CD14-positive monocyte (primary cell): ENCODE measurements at regions not wholly inside any gene's neighbourhood (a gene's known extent, or its start where the extent isn't known, plus 50 kb on each side); places are given as distances from the start of the nearest gene placed in this dataset.

Source experiments
- DNase-seq, 3 donors: peaks; one replicate each; pipeline ENCODE4 v3.0.0-alpha.2; 2011 to 2022
- H2AFZ ChIP-seq: 2 replicates; pipeline ENCODE4 v1.6.0; 2012; ENCODE audit warnings: mild to moderate bottlenecking, low read depth, low read length, inconsistent platforms; ENCODE audit not compliant: insufficient read depth, poor library complexity, severe bottlenecking
- H3K27ac ChIP-seq, 2 donors: 1 replicate in 1 of 2; 2 replicates in 1 of 2; pipeline ENCODE4 v1.5.1; 2012 to 2013; ENCODE audit warnings: low read length in 2 of 2, control low read depth in 1 of 2, inconsistent platforms in 1 of 2, low read depth in 1 of 2, mild to moderate bottlenecking in 1 of 2
- H3K27me3 ChIP-seq, 2 donors: one replicate each; pipeline versions ENCODE4 v1.6.0 to v1.6.1; 2011 to 2013; ENCODE audit warnings: low read length in 2 of 2; ENCODE audit not compliant: control insufficient read depth in 2 of 2, insufficient read depth in 2 of 2
- H3K36me3 ChIP-seq, 2 donors: replicated peaks in 1 of 2; 1 replicate in 1 of 2; 2 replicates in 1 of 2; pipeline versions ENCODE4 v1.5.1 to v1.6.1; 2012 to 2013; ENCODE audit warnings: low read length in 2 of 2, control low read depth in 1 of 2, inconsistent platforms in 1 of 2, mild to moderate bottlenecking in 1 of 2; ENCODE audit not compliant: insufficient read depth in 2 of 2, control insufficient read depth in 1 of 2
- H3K4me1 ChIP-seq, 2 donors: 1 replicate in 1 of 2; 2 replicates in 1 of 2; pipeline versions ENCODE4 v1.5.1 to v1.6.1; 2012 to 2013; ENCODE audit warnings: low read length in 2 of 2, control low read depth in 1 of 2, inconsistent platforms in 1 of 2, mild to moderate bottlenecking in 1 of 2, moderate library complexity in 1 of 2; ENCODE audit not compliant: insufficient read depth in 2 of 2, control insufficient read depth in 1 of 2
- H3K4me2 ChIP-seq: replicated peaks from 2 replicates; pipeline ENCODE3; 2012; ENCODE audit warnings: low read length, moderate library complexity, mild to moderate bottlenecking; ENCODE audit not compliant: poor library complexity, severe bottlenecking; ENCODE audit errors: extremely low read depth
- H3K4me3 ChIP-seq, 3 experiments: fragments of 200-600 bp in 1 of 3; sonication (generic) in 1 of 3; replicated peaks in 1 of 3; 1 replicate in 2 of 3; 2 replicates in 1 of 3; pipeline ENCODE4 v1.5.1; 2011 to 2013; ENCODE audit warnings: low read length in 3 of 3, mild to moderate bottlenecking in 3 of 3, control low read depth in 2 of 3, low read depth in 2 of 3, inconsistent platforms in 1 of 3, moderate library complexity in 1 of 3
- H3K79me2 ChIP-seq: 2 replicates; pipeline ENCODE4 v1.6.0; 2012; ENCODE audit warnings: mild to moderate bottlenecking, control low read depth, inconsistent platforms, low read length, moderate library complexity; ENCODE audit not compliant: insufficient read depth
- H3K9ac ChIP-seq: 2 replicates; pipeline ENCODE4 v1.6.0; 2017; ENCODE audit warnings: low read length, mild to moderate bottlenecking; ENCODE audit not compliant: insufficient read depth, poor library complexity, severe bottlenecking
- H3K9me3 ChIP-seq, 2 donors: replicated peaks in 1 of 2; 1 replicate in 1 of 2; 2 replicates in 1 of 2; pipeline versions ENCODE4 v1.5.1 to v1.6.1; 2012 to 2013; ENCODE audit warnings: low read length in 2 of 2, control low read depth in 1 of 2; ENCODE audit not compliant: control insufficient read depth in 1 of 2, insufficient read depth in 1 of 2
- H4K20me1 ChIP-seq: 2 replicates; pipeline ENCODE4 v1.6.0; 2012; ENCODE audit warnings: mild to moderate bottlenecking, low read length, control low read depth, moderate library complexity; ENCODE audit not compliant: insufficient read depth
- H3K27ac Mint-ChIP-seq, 7 donors: one replicate each; pipeline ENCODE4 v1.8.0; 2020; ENCODE audit warnings: mild to moderate bottlenecking in 7 of 7, mixed read lengths in 7 of 7, moderate library complexity in 6 of 7, inconsistent platforms in 2 of 7
- H3K27me3 Mint-ChIP-seq, 3 donors: one replicate each; pipeline ENCODE4 v1.8.0; 2021 to 2022; ENCODE audit warnings: low read depth in 3 of 3, mild to moderate bottlenecking in 3 of 3, mixed read lengths in 3 of 3, moderate library complexity in 3 of 3, inconsistent platforms in 1 of 3
- H3K36me3 Mint-ChIP-seq, 2 donors: one replicate each; pipeline ENCODE4 v1.8.0; 2020; ENCODE audit warnings: mixed read lengths in 2 of 2, inconsistent platforms in 1 of 2, mild to moderate bottlenecking in 1 of 2
- H3K4me1 Mint-ChIP-seq: one replicate; pipeline ENCODE4 v1.8.0; 2020; ENCODE audit warnings: mild to moderate bottlenecking, mixed read lengths
- H3K4me3 Mint-ChIP-seq, 2 donors: one replicate each; pipeline ENCODE4 v1.8.0; 2020; ENCODE audit warnings: mild to moderate bottlenecking in 2 of 2, mixed read lengths in 2 of 2, moderate library complexity in 1 of 2
- H3K9me3 Mint-ChIP-seq, 7 donors: one replicate each; pipeline ENCODE4 v1.8.0; 2020 to 2022; ENCODE audit warnings: mixed read lengths in 7 of 7, mild to moderate bottlenecking in 6 of 7, moderate library complexity in 6 of 7, inconsistent platforms in 2 of 7
- CTCF ChIP-seq: fragments of 200-600 bp; IDR thresholded peaks from one replicate; pipeline ENCODE4 v1.8.0; 2022; ENCODE audit warnings: antibody characterized with exemption, mild to moderate bottlenecking
- WGBS: methylation state at CpG from one replicate; pipeline ENCODE4 v1.1.5; 2013; ENCODE audit warnings: missing lambda C conversion rate; ENCODE audit not compliant: insufficient coverage; 5-methylcytosine and 5-hydroxymethylcytosine counted together
- intact Hi-C, 2 donors: fragments of 100-400 bp; cut with micrococcal nuclease; formaldehyde crosslinking; loops; one replicate each; pipeline versions ENCODE4 v1.15.0 to v1.15.1; 2023

GRCh38 chr22:49645257-49645656 is 182.4 kb downstream of the BRD1 start:
- no peaks in the 10 kb centered on the region for H3K9me3 ChIP-seq
- H3K9ac ChIP-seq = no peak overlapping the region
- H3K79me2 ChIP-seq = peaks cover 81% of the 10 kb centered on the region
- intact Hi-C loops = no loop called here
- no peak overlapping the region for H3K27ac ChIP-seq
- H3K36me3 Mint-ChIP-seq = peaks cover 16 to 32% of the 10 kb centered on the region in 2 donors
- no peaks in the 10 kb centered on the region for H3K4me1 Mint-ChIP-seq
- H3K36me3 ChIP-seq = peaks cover 8 to 27% of the 10 kb centered on the region in 2 donors
- no peak overlapping the region for H3K27ac Mint-ChIP-seq
- H3K9me3 Mint-ChIP-seq = peaks cover 0 to 2% (median 0%) of the 10 kb centered on the region in 7 donors
- H3K4me2 ChIP-seq = no peak overlapping the region
- 100% methylated on average over 2 of the region's 3 CpGs for WGBS
- no peaks in the 10 kb centered on the region for H3K27me3 ChIP-seq
- peaks cover 98% of the 10 kb centered on the region for H4K20me1 ChIP-seq
- no peak overlapping the region for H3K4me3 ChIP-seq
- no peak for TF ChIP-seq CTCF
- H2AFZ ChIP-seq = no peak overlapping the region
- DNase-seq = no peak
- H3K4me1 ChIP-seq = no peaks in the 10 kb centered on the region
- no peak overlapping the region for H3K4me3 Mint-ChIP-seq
- H3K27me3 Mint-ChIP-seq = peaks cover 0 to 2% (median 0%) of the 10 kb centered on the region in 3 donors

GRCh38 chr22:49643998-49644397 is 183.7 kb downstream of the BRD1 start:
- intact Hi-C loops = no loop called here
- H3K27me3 ChIP-seq = no peaks in the 10 kb centered on the region
- no peak for TF ChIP-seq CTCF
- no peak overlapping the region for H3K4me3 Mint-ChIP-seq
- H3K79me2 ChIP-seq = peaks cover 76% of the 10 kb centered on the region
- no peak for DNase-seq
- peaks cover 0 to 2% (median 0%) of the 10 kb centered on the region in 7 donors for H3K9me3 Mint-ChIP-seq
- no peak overlapping the region for H3K4me2 ChIP-seq
- peaks cover 97% of the 10 kb centered on the region for H4K20me1 ChIP-seq
- no CpG with 5 or more reads among the region's 6 CpGs for WGBS
- no peak overlapping the region for H3K4me3 ChIP-seq
- H3K27ac Mint-ChIP-seq = no peak overlapping the region
- no peak overlapping the region for H3K9ac ChIP-seq
- H3K36me3 Mint-ChIP-seq = peaks cover 7 to 22% of the 10 kb centered on the region in 2 donors
- H3K27ac ChIP-seq = no peak overlapping the region
- H3K4me1 Mint-ChIP-seq = no peaks in the 10 kb centered on the region
- peaks cover 0 to 2% (median 0%) of the 10 kb centered on the region in 3 donors for H3K27me3 Mint-ChIP-seq
- no peaks in the 10 kb centered on the region for H3K9me3 ChIP-seq
- no peaks in the 10 kb centered on the region for H3K4me1 ChIP-seq
- H3K36me3 ChIP-seq = peaks cover 8 to 16% of the 10 kb centered on the region in 2 donors
- H2AFZ ChIP-seq = no peak overlapping the region
